HFFc6 (cell line): ENCODE measurements at regions not wholly inside any gene's neighbourhood (a gene's known extent, or its start where the extent isn't known, plus 50 kb on each side); places are given as distances from the start of the nearest gene placed in this dataset.
A peak's percentile ranks its signal among the peaks of the same experiment; 100 is the strongest.

Experiments used
- DNase-seq: peaks from one replicate; pipeline ENCODE4 v3.0.0-alpha.2; 2018
- H3K27ac Mint-ChIP-seq: 2 replicates; pipeline ENCODE4 v1.8.0; 2020; ENCODE audit warnings: mild to moderate bottlenecking, mixed read lengths
- H3K27me3 Mint-ChIP-seq: 2 replicates; pipeline ENCODE4 v1.8.0; 2021; ENCODE audit warnings: mild to moderate bottlenecking, moderate library complexity, mixed read lengths; ENCODE audit not compliant: insufficient read depth
- H3K36me3 Mint-ChIP-seq: 2 replicates; pipeline ENCODE4 v1.8.0; 2021; ENCODE audit warnings: low read depth, mixed read lengths
- H3K4me1 Mint-ChIP-seq: 2 replicates; pipeline ENCODE4 v1.8.0; 2020; ENCODE audit warnings: low read depth, mixed read lengths
- H3K4me3 Mint-ChIP-seq: 2 replicates; pipeline ENCODE4 v1.8.0; 2020; ENCODE audit warnings: mild to moderate bottlenecking, moderate library complexity, mixed read lengths
- H3K9me3 Mint-ChIP-seq: 2 replicates; pipeline ENCODE4 v1.8.0; 2020; ENCODE audit warnings: mild to moderate bottlenecking, mixed read lengths
- TF ChIP-seq, protein P1 (sequence below): fragments of 200-600 bp; sonication (generic); IDR thresholded peaks from 2 replicates; pipeline ENCODE4 v1.5.0; 2021; ENCODE audit warnings: antibody characterized with exemption, mild to moderate bottlenecking

DNA sequence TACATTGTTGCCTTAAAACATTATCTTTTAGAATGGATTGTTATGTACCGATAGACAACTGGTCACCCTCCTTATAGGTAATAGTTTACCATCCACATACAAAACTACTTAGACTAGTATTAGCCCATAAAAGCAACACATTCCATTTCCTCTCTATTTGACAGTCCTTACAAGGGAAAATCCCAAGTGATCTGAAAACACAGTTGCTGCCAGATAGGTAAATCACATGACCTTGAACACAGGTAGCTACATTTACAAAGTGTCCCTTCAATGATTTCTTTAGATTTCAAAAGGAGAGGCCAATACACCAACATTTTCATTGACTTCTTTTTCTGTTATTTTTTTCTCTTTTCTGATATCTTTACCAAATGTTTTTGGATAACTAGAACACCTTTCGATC lies 102.9 kb upstream of the SMYD2 start:
- no peaks in the 10 kb centered on the region for H3K4me1 Mint-ChIP-seq
- H3K27ac Mint-ChIP-seq, result no peak overlapping the region
- no peak for DNase-seq
- H3K4me3 Mint-ChIP-seq, result no peak overlapping the region
- TF ChIP-seq, protein P1, sequence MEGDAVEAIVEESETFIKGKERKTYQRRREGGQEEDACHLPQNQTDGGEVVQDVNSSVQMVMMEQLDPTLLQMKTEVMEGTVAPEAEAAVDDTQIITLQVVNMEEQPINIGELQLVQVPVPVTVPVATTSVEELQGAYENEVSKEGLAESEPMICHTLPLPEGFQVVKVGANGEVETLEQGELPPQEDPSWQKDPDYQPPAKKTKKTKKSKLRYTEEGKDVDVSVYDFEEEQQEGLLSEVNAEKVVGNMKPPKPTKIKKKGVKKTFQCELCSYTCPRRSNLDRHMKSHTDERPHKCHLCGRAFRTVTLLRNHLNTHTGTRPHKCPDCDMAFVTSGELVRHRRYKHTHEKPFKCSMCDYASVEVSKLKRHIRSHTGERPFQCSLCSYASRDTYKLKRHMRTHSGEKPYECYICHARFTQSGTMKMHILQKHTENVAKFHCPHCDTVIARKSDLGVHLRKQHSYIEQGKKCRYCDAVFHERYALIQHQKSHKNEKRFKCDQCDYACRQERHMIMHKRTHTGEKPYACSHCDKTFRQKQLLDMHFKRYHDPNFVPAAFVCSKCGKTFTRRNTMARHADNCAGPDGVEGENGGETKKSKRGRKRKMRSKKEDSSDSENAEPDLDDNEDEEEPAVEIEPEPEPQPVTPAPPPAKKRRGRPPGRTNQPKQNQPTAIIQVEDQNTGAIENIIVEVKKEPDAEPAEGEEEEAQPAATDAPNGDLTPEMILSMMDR, result no peak
- no peaks in the 10 kb centered on the region for H3K36me3 Mint-ChIP-seq
- H3K9me3 Mint-ChIP-seq, result peaks cover 3% of the 10 kb centered on the region
- peaks cover 3% of the 10 kb centered on the region for H3K27me3 Mint-ChIP-seq

DNA sequence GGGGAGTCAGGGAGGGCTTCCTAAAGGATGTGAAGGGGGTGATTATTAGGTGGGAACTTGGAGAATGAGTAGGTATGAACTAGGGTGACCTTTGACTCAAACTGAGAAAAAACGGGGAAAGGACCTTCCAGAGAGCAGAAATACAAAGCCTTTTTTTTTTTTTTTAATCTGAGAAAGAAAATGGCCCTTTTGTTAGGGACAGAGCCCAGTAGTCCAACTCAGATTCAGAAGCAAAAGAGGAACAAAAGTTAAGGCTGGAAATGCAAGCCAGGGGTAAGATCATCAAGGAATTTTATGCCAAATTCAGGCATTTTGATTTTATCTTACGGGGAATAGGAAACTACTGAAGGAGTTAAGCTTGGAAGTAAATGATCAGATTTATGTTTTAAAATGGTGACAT lies 96.0 kb upstream of the SMYD2 start:
- H3K36me3 Mint-ChIP-seq, result no peaks in the 10 kb centered on the region
- H3K27ac Mint-ChIP-seq, result no peak overlapping the region
- H3K4me1 Mint-ChIP-seq, result peaks cover 4% of the 10 kb centered on the region; the same call in 1 of the 2 replicates
- H3K27me3 Mint-ChIP-seq, result peaks cover 30% of the 10 kb centered on the region
- TF ChIP-seq, protein P1, result no peak
- peaks cover 3% of the 10 kb centered on the region for H3K9me3 Mint-ChIP-seq
- H3K4me3 Mint-ChIP-seq, result no peak overlapping the region
- DNase-seq, result no peak

DNA sequence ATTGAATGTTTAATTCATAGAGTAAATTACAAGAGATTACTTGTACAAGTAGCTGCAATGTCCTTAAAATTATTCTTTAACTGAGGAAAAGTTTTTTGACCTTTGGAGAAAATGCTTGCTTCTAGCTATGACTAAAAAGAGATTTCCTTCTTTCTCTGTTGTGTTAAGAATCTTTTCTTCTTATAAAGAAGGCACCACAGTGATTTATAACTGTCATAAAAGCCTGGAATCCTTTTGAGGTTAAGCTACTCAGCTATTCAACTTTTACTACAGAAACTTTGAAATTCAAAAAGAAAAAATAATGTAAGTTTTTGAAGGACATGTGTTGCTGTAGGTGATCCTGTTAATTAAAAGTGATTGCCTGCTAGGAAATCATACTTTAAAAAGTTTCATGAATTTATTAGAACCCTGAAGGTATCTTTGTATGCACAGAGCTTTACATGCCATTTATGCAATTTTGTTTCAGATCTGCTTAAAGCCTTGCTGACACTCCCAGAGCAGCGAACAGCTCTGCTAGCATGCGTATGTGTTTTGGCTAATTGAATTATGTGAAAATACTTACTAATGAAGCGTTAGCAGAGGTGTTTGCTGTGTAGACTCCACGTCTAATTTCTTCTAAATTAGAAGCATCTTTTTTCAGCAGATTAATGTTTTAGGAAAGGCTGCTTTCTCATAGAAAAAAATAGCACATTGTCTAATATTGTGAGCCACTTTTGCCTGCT lies 94.7 kb upstream of the SMYD2 start:
- Mint-ChIP-seq H3K27me3 (peaks cover 33% of the 10 kb centered on the region), H3K4me1 (peaks cover 4% of the 10 kb centered on the region; the same call in 1 of the 2 replicates), H3K4me3 (no peak overlapping the region), H3K27ac (no peak overlapping the region), H3K9me3 (peaks cover 3% of the 10 kb centered on the region), H3K36me3 (no peaks in the 10 kb centered on the region)
- DNase-seq, result no peak
- TF ChIP-seq, protein P1, result no peak

DNA sequence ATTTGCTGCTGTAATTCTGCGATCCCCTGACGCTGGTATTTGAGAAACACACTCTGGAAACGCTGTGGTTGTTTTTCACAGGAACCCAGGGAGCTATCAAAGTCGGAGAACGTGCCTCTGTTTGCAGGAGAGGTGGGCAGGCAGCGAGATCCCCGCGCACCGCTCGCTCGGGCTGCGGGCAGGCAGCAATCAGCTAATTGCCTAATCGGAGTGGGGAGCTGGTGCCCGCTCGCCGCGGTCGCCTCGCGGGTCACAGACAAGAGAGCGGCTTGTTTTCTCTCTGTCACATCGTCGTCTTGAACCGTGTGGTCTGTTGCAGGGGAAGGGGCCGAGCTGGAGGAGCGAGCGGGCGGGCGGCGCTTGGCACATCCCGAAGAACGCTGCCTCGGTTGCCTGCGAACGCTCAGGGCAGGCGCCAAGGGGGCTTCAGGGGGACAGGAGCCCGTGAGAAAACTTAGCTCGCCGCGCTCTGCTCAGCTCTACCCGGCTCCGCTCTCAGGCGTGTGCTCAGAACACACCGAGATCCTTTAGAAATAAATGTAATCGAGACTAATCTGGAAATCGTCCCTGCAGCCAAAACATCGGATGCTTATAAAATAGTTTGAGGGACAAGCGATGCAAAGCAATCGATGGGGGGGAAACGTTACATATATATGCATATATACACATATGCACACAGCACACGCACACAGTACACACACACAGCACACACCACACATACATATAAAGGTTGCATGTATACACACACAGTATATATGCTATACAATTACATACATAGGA lies 93.6 kb upstream of the SMYD2 start:
- no peak for DNase-seq
- no peaks in the 10 kb centered on the region for H3K36me3 Mint-ChIP-seq
- no peak overlapping the region for H3K27ac Mint-ChIP-seq
- H3K4me3 Mint-ChIP-seq, result peak overlapping the region; percentile 29; the same call in 1 of the 2 replicates
- H3K4me1 Mint-ChIP-seq, result peaks cover 4% of the 10 kb centered on the region; the same call in 1 of the 2 replicates
- H3K27me3 Mint-ChIP-seq, result peaks cover 33% of the 10 kb centered on the region
- peaks cover 1% of the 10 kb centered on the region for H3K9me3 Mint-ChIP-seq
- TF ChIP-seq, protein P1, result no peak

DNA sequence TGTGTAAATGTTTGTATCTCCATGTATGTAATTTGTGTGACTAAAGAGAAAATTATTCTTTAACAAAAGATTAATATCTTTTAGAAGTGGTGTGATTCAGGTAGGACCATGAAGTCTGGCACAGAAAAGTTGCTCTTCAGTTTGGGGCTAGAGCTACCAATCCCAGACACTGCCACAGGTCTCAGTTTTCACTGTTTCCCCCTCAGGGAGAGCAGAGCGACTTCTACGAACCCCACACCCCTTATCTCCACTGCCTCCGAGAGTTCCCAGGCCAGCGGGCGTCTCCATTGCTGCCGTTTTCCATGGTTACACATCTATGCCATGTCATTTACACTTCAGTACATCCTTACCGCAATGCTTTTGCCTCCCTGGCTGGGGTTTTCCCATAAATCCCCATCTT lies 93.0 kb upstream of the SMYD2 start:
- Mint-ChIP-seq H3K9me3 (no peaks in the 10 kb centered on the region; the same call in 1 of the 2 replicates), H3K27ac (no peak overlapping the region), H3K36me3 (no peaks in the 10 kb centered on the region), H3K4me3 (no peak overlapping the region), H3K27me3 (peaks cover 33% of the 10 kb centered on the region), H3K4me1 (peaks cover 8% of the 10 kb centered on the region; the same call in 1 of the 2 replicates)
- TF ChIP-seq, protein P1, result no peak
- DNase-seq, result no peak
